Panc1 (cell line): ENCODE measurements at regions not wholly inside any gene's neighbourhood (a gene's known extent, or its start where the extent isn't known, plus 50 kb on each side); places are given as distances from the start of the nearest gene placed in this dataset.

Source experiments
- ATAC-seq: fragments of 200-7000 bp; cut with Tn5 transposase; 2 replicates; pipeline ENCODE4 v1.9.1; 2020; ENCODE audit warnings: mild to moderate bottlenecking, moderate library complexity
- BruUV-seq: library from RNA; stranded (reverse); fragments of 400-500 nt; replicated peaks from 2 replicates; lab custom pipeline; 2021; lab: Mats Ljungman, UMichigan
- CTCF ChIA-PET: fragments of 300-600 bp; sonication (Branson Sonifier 250); formaldehyde crosslinking; loops from one replicate; lab custom pipeline; 2022; ENCODE audit warnings: antibody characterized with exemption; lab: Charles Lee
- POLR2A ChIA-PET: fragments of 300-600 bp; sonication (Branson Sonifier 250); formaldehyde crosslinking; loops from one replicate; lab custom pipeline; 2022; ENCODE audit warnings: antibody characterized with exemption; lab: Charles Lee
- DNase-seq: peaks from one replicate; pipeline ENCODE4 v3.0.0-alpha.2; 2010; ENCODE audit warnings: low read depth, low spot score
- H3K27ac ChIP-seq: 2 replicates; pipeline ENCODE4 v1.5.1; 2011; ENCODE audit warnings: mild to moderate bottlenecking, low read length, inconsistent platforms
- H3K27me3 ChIP-seq: fragments of 200-500 bp; sonication (Bioruptor generic); 2 replicates; pipeline ENCODE4 v1.6.0; 2014; ENCODE audit warnings: low read length, inconsistent platforms; ENCODE audit not compliant: control insufficient read depth, insufficient read depth
- H3K36me3 ChIP-seq: fragments of 200-500 bp; sonication (Bioruptor generic); 2 replicates; pipeline ENCODE4 v1.5.1; 2014; ENCODE audit warnings: inconsistent platforms, mild to moderate bottlenecking, low read length, moderate library complexity; ENCODE audit not compliant: control insufficient read depth, insufficient read depth
- H3K4me1 ChIP-seq: 2 replicates; pipeline ENCODE4 v1.5.1; 2011; ENCODE audit warnings: inconsistent platforms, mild to moderate bottlenecking, low read length, moderate library complexity; ENCODE audit not compliant: control insufficient read depth, insufficient read depth
- H3K4me3 ChIP-seq, 2 experiments: 2 replicates each; pipeline ENCODE4 v1.5.1; 2011 to 2012; ENCODE audit warnings: low read depth in 2 of 2, low read length in 2 of 2, mild to moderate bottlenecking in 2 of 2, inconsistent platforms in 1 of 2, moderate library complexity in 1 of 2
- H3K9me3 ChIP-seq: fragments of 200-500 bp; sonication (Bioruptor generic); 2 replicates; pipeline ENCODE4 v1.5.1; 2014; ENCODE audit warnings: low read depth, mild to moderate bottlenecking, inconsistent platforms, low read length, moderate library complexity; ENCODE audit not compliant: control insufficient read depth, insufficient read depth
- CTCF ChIP-seq: fragments of 450-650 bp; IDR thresholded peaks from 2 replicates; pipeline ENCODE4 v1.5.1; 2017; ENCODE audit warnings: mild to moderate bottlenecking
- POLR2AphosphoS5 ChIP-seq: IDR thresholded peaks from 2 replicates; pipeline ENCODE4 v1.6.1; 2012; ENCODE audit warnings: mild to moderate bottlenecking, low read depth, low read length, moderate library complexity
- REST ChIP-seq, 2 experiments: IDR thresholded peaks; 2 replicates each; pipeline ENCODE4 v1.6.1; 2011 to 2012; ENCODE audit warnings: low read depth in 2 of 2, control low read depth in 1 of 2, low read length in 1 of 2, mild to moderate bottlenecking in 1 of 2, moderate library complexity in 1 of 2; ENCODE audit not compliant: insufficient read depth in 1 of 2
- SIN3A ChIP-seq: IDR thresholded peaks from 2 replicates; pipeline ENCODE4 v1.6.1; 2012; ENCODE audit warnings: low read depth, mild to moderate bottlenecking, low read length, moderate library complexity, borderline replicate concordance; ENCODE audit not compliant: insufficient read depth
- TCF7L2 ChIP-seq: IDR thresholded peaks from 2 replicates; pipeline ENCODE4 v1.6.1; 2011; ENCODE audit warnings: mild to moderate bottlenecking, low read depth, low read length, inconsistent platforms
- in situ Hi-C: cut with HindIII; loops from 2 replicates; pipeline ENCODE4 v1.10.0; 2016; ENCODE audit warnings: low sequenced_read_pairs, low pct_unique_long_range_greater_than_20kb
- intact Hi-C: fragments of 100-400 bp; cut with micrococcal nuclease; formaldehyde crosslinking; loops from one replicate; pipeline ENCODE4 v1.10.0; 2022; ENCODE audit not compliant: unreplicated experiment

GRCh38 chrX:76915836-76916235, 488.3 kb downstream of the MAGEE1 start:
- Histone ChIP-seq H3K4me1 (no peaks in the 10 kb centered on the region), H3K36me3 (no peaks in the 10 kb centered on the region), H3K9me3 (no peaks in the 10 kb centered on the region), H3K27ac (no peak overlapping the region), H3K4me3 (no peak overlapping the region), H3K27me3 (no peaks in the 10 kb centered on the region)
- intact Hi-C loops (no loop called here), in situ Hi-C loops (no loop called here)
- CTCF ChIA-PET, result no interaction called here
- ATAC-seq, result no peak
- no peak for TF ChIP-seq SIN3A
- TF ChIP-seq POLR2AphosphoS5, result no peak
- no peak for TF ChIP-seq TCF7L2
- TF ChIP-seq REST (IDR thresholded peaks at IDR 0.05; ENCODE audit: insufficient read depth in 1 of 2, low read depth in 2 of 2, low read length in 1 of 2), result no peak
- no peak for TF ChIP-seq CTCF
- POLR2A ChIA-PET, result no interaction called here
- DNase-seq, result no peak
- BruUV-seq, result no TSS peak

GRCh38 chrX:76918033-76918432, 490.5 kb downstream of the MAGEE1 start:
- Histone ChIP-seq H3K4me3 (no peak overlapping the region), H3K4me1 (no peaks in the 10 kb centered on the region), H3K9me3 (no peaks in the 10 kb centered on the region), H3K27me3 (no peaks in the 10 kb centered on the region), H3K36me3 (no peaks in the 10 kb centered on the region), H3K27ac (no peak overlapping the region)
- TF ChIP-seq POLR2AphosphoS5 (no peak), TCF7L2 (no peak), CTCF (no peak), REST (IDR thresholded peaks at IDR 0.05; ENCODE audit: insufficient read depth in 1 of 2, low read depth in 2 of 2, low read length in 1 of 2) (no peak), SIN3A (no peak)
- no TSS peak for BruUV-seq
- ChIA-PET POLR2A (no interaction called here), CTCF (no interaction called here)
- in situ Hi-C loops, result no loop called here
- intact Hi-C loops, result no loop called here
- ATAC-seq (no peak), DNase-seq (no peak)
